ENCODE measurements at regions not wholly inside any gene's neighbourhood (a gene's known extent, or its start where the extent isn't known, plus 50 kb on each side); places are given as distances from the start of the nearest gene placed in this dataset.
A peak's percentile ranks its signal among the peaks of the same experiment; 100 is the strongest.
"Not testable (repeated sequence)": the region's sequence is repeated elsewhere in the genome, so short reads cannot be mapped to it uniquely, and the experiment has no call there.

DNA sequence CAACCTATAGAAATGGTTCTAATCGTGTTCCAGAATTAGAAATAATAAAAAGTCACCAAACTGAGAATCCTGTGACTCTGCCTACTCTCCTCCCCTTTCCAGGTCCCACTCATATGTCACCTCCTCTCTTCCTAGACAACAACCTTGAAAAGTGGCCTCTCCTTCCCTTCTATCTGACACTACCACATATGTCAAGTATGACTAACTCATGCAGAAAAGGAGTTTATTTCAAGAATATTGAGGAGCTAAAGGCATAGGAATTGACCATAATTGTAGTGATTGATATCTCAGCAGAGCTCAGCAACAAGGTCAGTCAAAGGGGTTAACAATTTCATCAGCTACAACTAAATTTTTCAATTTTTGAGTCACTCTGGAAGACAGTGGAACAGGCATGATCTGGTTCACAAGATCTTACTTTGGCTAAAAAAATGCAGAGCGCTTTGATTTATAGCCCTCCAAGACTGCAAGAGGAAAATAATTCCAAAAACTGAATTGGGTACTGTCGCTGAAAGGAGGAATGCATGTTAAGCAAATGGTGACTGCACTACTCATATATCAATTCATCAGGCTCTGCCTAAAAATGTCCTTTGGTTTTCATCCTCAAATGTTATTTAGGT is 160.6 kb upstream of the ARHGEF26 start:
- H3K27ac Mint-ChIP-seq, result no peak overlapping the region
- DNase-seq (ENCODE audit: low spot score in 2 of 2), result no peak
- H3K36me3 Mint-ChIP-seq, result no peaks in the 10 kb centered on the region
- no peak for ATAC-seq
- no peaks in the 10 kb centered on the region for H3K9me3 Mint-ChIP-seq

DNA sequence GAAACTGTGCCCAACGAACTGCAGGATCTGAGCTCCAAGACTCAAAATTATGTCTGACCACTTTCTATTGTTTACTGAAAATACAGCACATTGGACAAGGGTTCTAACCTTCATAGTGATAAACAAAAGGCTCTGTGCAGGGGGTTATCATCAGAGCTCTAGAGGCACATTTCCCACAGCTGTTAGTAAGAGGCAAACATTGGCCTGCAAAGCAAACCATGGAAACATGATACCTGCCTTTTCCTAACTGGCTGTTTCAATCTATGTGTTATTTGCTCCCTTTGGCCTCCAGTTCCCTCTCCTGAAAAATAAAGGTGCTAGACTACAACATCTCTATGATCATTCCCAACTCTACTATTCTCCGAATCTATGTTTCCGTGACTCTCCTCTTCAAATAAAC is 159.7 kb upstream of the ARHGEF26 start:
- H3K27ac Mint-ChIP-seq, result no peak overlapping the region
- DNase-seq (ENCODE audit: low spot score in 2 of 2) (no peak), ATAC-seq (no peak)
- no peaks in the 10 kb centered on the region for H3K36me3 Mint-ChIP-seq
- no peaks in the 10 kb centered on the region for H3K9me3 Mint-ChIP-seq

DNA sequence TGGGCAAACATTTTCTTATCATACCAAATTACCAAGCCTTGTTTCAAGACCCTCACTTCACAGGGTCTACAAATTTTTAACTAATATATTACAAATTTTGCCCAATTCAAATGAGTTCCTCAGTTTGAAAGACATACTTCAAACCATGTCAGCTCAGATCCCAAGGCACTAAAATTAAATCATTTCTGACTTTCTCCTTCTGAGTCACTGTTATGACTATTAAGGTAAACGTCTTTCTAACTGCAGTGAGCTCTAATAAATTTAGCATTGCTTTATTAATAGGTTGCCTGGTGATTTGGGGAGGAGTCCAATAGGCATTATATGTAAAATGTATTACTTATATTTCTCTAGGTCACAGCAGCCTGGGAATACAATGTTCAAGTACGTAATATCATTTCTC is 158.2 kb upstream of the ARHGEF26 start:
- DNase-seq (ENCODE audit: low spot score in 2 of 2) (no peak), ATAC-seq (no peak)
- H3K36me3 Mint-ChIP-seq, result no peaks in the 10 kb centered on the region
- no peak overlapping the region for H3K27ac Mint-ChIP-seq
- H3K9me3 Mint-ChIP-seq, result peaks cover 0 to 6% of the 10 kb centered on the region in 2 donors

DNA sequence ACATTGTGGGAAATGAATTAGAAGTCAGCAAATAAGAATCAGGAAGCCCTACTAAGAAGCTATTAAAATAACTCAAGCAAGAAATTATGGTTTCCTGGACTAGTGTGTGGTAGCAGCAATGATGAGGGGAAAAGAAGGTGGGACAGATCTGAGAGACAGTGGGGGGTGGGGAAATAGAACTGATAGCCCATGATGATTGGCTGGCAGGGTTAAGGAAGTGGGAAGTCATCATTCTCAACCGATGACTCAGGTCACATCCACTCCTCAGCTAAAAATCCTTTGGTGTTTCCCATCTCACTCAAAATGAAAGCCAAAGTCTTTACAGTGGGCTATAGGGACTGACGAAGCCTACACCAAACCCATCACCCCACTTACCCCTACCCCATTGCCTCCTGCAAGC is 153.9 kb upstream of the ARHGEF26 start:
- ATAC-seq, result peak in 1 of 2 donors; percentile 43
- no peak for DNase-seq (ENCODE audit: low spot score in 2 of 2)
- no peak overlapping the region for H3K27ac Mint-ChIP-seq
- H3K9me3 Mint-ChIP-seq, result peaks cover 0 to 6% of the 10 kb centered on the region in 2 donors
- H3K36me3 Mint-ChIP-seq, result no peaks in the 10 kb centered on the region

DNA sequence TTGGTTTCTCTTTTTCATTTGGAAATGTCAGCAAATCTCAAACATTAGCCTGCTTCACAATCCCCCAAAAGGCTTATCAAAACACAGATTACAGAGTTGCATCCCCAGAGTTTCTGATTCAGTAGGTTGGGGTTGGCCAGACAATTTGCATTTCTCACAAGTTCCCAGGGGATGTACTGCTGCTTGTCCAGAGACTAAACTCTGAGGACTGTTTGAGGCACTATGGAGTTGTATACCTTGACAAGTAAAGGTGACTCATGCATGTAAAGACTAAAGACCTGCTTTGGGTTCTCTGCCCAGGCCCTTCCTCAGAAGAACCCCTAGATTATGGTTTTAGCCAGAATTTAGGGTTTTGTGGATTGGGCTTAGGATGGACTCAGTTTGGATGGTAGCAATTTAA is 151.1 kb upstream of the ARHGEF26 start:
- DNase-seq (ENCODE audit: low spot score in 2 of 2) (no peak), ATAC-seq (no peak)
- H3K27ac Mint-ChIP-seq, result no peak overlapping the region
- peaks cover 0 to 6% of the 10 kb centered on the region in 2 donors for H3K9me3 Mint-ChIP-seq
- no peaks in the 10 kb centered on the region for H3K36me3 Mint-ChIP-seq

DNA sequence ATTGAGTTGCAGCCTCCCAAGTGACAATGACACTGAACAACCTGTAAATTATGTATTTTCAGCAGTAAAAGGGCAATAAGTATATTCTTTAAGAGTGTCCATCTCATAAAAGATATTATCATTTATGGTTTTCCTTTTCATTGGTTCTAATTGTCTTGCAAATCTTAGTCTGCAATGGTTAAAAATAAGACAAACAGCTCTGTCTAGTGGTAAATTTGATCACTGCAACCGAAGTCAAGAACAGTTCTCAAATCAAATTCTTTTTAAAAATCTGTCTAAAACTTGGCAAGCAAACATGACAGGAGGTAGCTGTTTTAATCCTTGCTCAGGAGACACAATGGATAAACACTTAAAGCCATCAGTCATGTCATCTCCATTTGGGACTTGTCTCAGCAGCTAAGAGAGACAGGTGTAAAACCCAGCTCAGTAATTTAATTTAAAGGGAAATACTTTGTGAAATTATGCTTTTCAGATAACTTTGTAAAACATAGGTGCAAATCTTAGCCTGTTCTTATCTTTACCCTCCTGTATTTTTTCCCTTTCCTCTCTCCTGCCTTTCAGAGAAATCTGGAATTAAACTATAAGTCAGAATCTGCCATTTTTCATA is 150.3 kb upstream of the ARHGEF26 start:
- Mint-ChIP-seq H3K27ac (no peak overlapping the region), H3K36me3 (no peaks in the 10 kb centered on the region), H3K9me3 (peaks cover 0 to 6% of the 10 kb centered on the region in 2 donors)
- ATAC-seq (no peak), DNase-seq (ENCODE audit: low spot score in 2 of 2) (no peak)

DNA sequence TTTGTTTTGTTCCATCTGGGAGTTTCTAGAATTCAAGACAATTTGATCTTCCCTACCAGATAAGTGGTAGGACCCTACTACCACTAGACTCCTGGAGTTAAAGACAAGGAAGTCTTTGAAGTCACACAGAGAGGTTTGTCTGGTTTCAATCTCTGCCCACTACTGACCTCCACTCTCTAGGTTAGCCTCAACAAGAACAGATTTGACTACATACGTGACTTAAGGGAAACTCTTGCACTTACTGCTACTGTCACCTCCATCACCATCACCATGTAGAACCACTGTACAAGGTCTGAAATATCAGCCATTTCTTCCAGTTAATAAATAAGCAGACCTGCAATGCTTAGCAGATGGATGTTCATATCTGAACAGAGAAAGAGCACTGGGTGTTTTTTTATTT is 148.3 kb upstream of the ARHGEF26 start:
- ATAC-seq, result no peak
- H3K9me3 Mint-ChIP-seq, result no peaks in the 10 kb centered on the region

DNA sequence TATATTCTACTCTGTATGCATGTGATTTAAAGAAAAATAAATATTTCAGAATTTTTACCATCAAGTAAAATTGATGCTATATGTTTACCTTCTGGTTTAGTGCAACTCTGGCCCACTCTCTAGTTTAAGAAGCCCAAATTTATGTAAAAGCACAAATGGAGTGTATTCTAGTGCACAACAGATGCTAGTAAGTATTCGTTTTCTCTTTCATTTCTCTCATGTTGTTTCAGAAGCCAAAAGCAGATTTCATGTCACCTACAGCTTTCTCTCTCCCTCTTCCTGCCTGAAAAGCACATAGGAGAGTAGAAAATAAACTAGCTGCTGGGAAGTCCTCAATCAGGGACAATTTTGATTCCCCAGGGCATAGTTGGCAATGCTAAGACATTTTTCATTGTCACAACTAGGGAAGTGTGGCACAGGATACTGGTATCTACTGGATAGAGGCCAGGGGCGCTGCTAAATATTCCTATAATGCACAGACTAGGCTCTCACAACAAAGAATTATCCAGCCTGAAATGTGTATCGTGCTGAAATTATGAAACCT is 147.4 kb upstream of the ARHGEF26 start:
- ATAC-seq (no peak), DNase-seq (ENCODE audit: low spot score in 2 of 2) (no peak)
- no peak overlapping the region for H3K27ac Mint-ChIP-seq
- H3K9me3 Mint-ChIP-seq, result no peaks in the 10 kb centered on the region
- H3K36me3 Mint-ChIP-seq, result no peaks in the 10 kb centered on the region

More for the DNA sequence above, 148.3 kb upstream of the ARHGEF26 start:
- no peak for DNase-seq (ENCODE audit: low spot score in 2 of 2)
- no peaks in the 10 kb centered on the region for H3K36me3 Mint-ChIP-seq
- no peak overlapping the region for H3K27ac Mint-ChIP-seq

DNA sequence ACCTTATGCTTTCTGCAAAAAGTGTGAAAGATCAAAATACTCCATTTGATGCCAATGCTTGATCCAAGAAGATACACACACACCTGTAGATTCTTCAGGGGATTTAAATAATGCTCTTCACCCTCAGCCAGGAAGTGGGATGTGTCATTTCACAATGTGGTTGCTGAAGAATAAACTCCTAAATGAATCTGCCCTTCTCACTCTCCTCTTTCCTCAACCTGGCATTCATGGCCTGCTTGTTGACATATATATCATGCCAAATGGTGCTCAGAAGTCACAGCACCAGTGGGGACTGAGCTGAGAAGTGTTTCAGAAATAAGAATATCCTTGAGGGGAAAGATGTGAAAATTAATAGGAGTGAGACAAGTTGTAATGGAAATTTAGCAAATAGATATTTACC is 146.6 kb upstream of the ARHGEF26 start:
- Mint-ChIP-seq H3K27ac (no peak overlapping the region), H3K36me3 (no peaks in the 10 kb centered on the region), H3K9me3 (no peaks in the 10 kb centered on the region)
- ATAC-seq (no peak), DNase-seq (ENCODE audit: low spot score in 2 of 2) (no peak)

DNA sequence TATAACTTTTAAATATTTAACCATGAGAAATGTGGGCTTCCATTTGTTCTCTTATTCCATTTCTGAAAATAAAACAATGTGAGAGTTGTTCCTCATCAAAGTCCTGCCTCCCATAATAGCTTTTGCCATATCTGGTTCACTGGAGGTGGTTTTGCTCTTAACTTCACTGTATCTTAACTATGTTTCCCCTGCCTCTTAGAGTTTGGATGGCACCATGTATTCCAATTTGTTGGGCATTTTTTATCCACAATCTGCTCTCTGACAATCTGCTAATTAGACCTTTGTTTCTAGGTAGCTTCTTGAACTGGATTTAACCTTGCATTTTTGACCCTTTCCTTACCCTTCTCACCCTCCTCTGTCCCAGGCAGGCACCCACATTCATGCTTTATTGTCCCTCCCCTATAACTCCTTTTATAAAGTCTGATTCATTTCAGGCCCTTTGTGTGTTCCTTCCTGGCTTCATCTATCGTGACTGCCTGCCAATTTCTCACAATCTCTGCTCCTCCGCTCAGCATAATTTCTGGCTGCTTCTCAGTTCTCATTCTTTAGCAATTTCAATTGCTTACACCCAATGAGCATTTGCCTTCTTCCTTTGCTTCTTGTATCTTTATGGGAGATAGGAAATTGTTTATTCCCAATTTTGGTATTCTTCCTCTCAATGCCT is 144.2 kb upstream of the ARHGEF26 start:
- Mint-ChIP-seq H3K27ac (no peak overlapping the region), H3K9me3 (no peaks in the 10 kb centered on the region), H3K36me3 (no peaks in the 10 kb centered on the region)
- ATAC-seq, result no peak
- no peak for DNase-seq (ENCODE audit: low spot score in 2 of 2)

DNA sequence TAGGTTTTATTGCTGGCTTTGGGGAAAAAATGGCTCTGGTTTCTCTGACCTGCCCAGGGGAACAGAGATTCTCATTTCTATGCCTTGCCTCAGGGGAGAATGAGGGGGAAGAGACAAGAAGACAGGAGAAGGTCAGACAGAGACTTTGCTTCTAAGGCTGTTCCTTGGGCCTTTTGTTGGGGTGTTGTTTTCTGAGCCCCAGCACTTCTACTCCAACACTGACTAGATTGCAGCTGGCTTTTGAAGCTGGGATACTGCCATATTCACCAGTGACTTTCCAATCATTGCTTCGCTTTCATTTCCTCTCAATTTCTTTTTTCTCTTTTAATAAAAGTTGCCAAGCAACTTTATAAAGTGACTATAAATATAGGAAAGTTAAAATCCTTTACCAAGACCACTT is 143.2 kb upstream of the ARHGEF26 start:
- ATAC-seq, result no peak
- Mint-ChIP-seq H3K27ac (no peak overlapping the region), H3K36me3 (no peaks in the 10 kb centered on the region), H3K9me3 (peaks cover 0 to 4% of the 10 kb centered on the region in 2 donors)
- no peak for DNase-seq (ENCODE audit: low spot score in 2 of 2)

DNA sequence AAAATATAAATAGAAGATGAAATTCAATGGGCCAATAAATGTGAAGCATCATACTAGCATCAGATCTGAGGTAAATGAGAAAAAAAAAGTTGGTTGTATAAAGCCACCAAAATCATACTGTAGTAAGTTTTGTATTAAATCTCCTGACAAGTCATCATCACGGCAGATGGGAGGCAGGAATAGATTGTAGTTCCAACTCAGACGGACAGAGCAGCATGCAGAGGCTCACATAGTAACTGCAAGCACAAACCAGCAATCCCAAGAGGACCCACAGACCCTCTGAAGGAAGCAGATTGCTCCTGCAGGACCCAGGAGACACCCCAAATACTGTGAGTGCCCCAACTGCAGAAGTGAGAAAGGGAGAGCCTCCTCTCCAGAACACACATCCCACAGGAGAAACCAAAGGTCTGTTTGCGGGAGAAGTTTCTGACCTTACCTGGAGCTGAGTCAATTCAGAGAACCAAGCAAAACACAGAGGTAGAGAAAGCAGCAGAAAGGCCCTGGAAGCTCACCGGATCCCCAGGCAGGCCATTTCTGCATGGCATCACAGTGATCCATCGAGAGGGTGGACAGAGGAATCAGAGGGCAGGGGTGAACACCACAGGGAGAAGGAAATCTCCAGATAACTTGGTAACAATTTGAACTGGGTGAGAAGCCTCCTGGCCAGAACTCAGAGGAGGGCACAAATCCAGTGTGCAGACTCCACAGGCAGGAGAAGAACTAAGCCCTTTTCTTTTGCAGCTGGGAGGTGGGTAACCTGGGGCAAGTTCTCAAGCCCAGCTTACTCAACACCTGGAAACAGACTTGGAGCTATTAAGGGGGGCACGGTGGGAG is 141.6 kb upstream of the ARHGEF26 start:
- DNase-seq (ENCODE audit: low spot score in 2 of 2) (no peak), ATAC-seq (no peak)
- no peak overlapping the region for H3K27ac Mint-ChIP-seq
- no peaks in the 10 kb centered on the region for H3K36me3 Mint-ChIP-seq
- H3K9me3 Mint-ChIP-seq, result peaks cover 0 to 4% of the 10 kb centered on the region in 2 donors

DNA sequence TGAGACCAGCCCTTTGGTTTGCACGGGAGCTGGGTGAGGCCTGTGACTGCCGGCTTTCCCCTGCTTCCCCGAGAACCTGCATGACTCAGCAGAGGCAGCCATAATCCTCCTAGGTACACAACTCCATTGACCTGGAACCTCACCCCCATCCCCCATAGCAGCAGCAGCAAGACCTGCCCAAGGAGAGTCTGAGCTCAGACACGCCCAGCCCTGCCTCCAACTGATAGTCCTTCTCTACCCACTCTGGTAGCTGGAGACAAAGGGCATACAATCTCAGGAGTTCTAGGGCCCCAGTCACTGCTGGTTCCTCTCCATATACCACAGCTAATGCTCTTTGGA is 141.0 kb upstream of the ARHGEF26 start:
- DNase-seq (ENCODE audit: low spot score in 2 of 2) (no peak), ATAC-seq (no peak)
- Mint-ChIP-seq H3K27ac (no peak overlapping the region), H3K36me3 (no peaks in the 10 kb centered on the region), H3K9me3 (peaks cover 0 to 4% of the 10 kb centered on the region in 2 donors)

DNA sequence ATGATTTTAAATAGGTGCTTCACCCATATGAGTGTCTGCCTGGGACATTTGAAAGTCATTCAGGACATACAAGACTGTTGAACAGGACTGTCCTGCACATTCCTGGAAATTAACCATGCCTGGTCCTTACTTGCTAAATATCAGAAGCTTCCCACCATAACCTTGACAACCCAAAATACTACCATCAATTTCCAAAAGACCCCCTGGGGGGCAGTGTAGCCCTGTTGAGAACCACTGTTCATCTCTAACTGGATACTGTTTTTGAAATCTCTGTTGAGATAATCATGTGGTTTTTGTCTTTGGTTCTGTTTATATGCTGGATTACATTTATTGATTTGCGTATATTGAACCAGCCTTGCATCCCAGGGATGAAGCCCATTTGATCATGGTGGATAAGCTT is 123.8 kb upstream of the ARHGEF26 start:
- not testable (repeated sequence) for ATAC-seq; DNase-seq (ENCODE audit: low spot score in 2 of 2); H3K27ac Mint-ChIP-seq; H3K36me3 Mint-ChIP-seq; H3K9me3 Mint-ChIP-seq

DNA sequence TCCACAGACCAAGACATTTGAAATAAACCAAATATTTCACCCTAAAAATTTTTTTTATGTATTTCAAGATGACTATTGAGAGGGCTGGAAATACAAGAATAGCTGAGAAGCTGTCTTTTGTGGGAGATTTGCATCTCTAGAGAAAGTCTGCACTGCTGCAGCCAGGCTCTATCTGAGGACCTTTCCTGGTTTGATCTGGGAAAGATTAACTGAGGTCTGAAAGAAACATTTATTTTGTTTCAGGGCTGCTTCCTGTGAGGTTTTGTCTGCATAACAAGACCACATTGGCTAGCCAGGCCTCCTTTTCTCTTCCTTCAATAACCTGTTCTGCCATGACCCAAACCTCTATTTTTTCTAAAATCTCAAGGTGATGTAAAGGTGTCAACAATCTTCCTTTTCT is 117.5 kb upstream of the ARHGEF26 start:
- DNase-seq (ENCODE audit: low spot score in 2 of 2) (no peak), ATAC-seq (no peak)
- Mint-ChIP-seq H3K36me3 (no peaks in the 10 kb centered on the region), H3K9me3 (no peaks in the 10 kb centered on the region), H3K27ac (no peak overlapping the region)

DNA sequence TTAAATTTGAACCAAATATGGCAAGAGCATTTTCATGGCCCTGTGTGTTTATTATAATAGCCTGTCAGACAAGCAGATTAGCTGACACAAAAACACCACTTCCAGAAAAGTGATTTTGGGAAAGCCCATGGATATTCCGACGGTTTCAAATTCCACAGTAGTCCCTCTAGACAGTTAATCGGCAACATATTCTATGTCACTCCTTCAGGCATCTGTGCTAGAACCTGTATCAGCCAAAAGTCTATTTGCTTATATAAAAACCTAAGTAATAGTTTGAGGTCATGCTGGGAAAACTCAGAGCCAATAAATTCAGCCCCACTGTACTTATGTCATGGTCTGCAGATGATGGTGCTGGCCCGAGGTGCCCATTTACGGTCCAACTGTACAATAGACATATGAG is 110.2 kb upstream of the ARHGEF26 start:
- no peak for DNase-seq (ENCODE audit: low spot score in 2 of 2)
- ATAC-seq, result no peak
- Mint-ChIP-seq H3K9me3 (no peaks in the 10 kb centered on the region), H3K36me3 (no peaks in the 10 kb centered on the region), H3K27ac (no peak overlapping the region)

DNA sequence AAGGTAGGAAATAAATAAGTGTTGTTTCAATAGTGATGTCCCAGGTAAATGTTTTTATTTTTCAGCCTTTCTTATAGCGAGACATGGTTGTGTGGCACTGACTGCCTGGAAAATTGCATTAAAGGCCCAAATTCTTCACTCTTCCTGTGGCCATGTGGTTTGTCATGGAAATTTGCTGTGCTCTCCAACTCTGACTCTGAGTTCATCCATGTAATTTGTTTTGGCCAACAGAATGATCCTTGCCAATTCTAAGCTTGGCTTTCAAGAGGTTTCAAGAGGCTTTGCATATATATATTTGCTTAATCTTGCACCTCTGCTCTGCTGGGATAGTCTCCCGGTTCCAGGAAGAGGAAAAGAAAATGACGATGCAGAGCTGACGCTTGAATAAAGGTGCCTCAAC is 107.5 kb upstream of the ARHGEF26 start:
- H3K27ac Mint-ChIP-seq, result no peak overlapping the region
- no peak for ATAC-seq

More for the DNA sequence above, 107.5 kb upstream of the ARHGEF26 start:
- Mint-ChIP-seq H3K9me3 (no peaks in the 10 kb centered on the region), H3K36me3 (no peaks in the 10 kb centered on the region)
- no peak for DNase-seq (ENCODE audit: low spot score in 2 of 2)
